SKM-1 (cell line): ENCODE measurements at regions not wholly inside any gene's neighbourhood (a gene's known extent, or its start where the extent isn't known, plus 50 kb on each side); places are given as distances from the start of the nearest gene placed in this dataset.
"Not testable (repeated sequence)": the region's sequence is repeated elsewhere in the genome, so short reads cannot be mapped to it uniquely, and the experiment has no call there.

ENCODE experiments used
- DNase-seq: peaks from one replicate; lab custom pipeline; 2025; ENCODE audit not compliant: unreplicated experiment; lab: John Stamatoyannopoulos, UW

- no peak for DNase-seq
These were observed 268.9 kb upstream of the SMIM21 start for GRCh38 chr18:75696391-75696790.

DNA sequence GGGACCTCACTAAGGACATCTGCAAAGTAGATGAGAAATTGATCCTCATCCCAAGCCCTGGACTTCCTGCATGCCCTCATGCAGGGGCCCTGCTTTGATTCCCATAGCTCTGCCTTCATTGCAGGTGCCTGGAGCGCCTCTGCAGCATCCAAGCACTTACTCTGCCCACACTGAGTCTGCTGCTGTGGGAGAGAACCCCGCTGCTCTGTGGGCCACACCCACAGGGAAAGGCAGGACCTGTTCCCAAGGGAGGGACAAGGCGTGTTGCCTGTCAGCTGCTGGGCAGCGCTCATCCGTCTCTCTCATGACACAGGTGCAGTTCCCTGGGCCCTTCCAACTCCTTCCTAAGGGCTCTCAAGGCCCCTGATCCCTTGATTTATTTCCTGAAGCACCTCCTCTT, 266.8 kb upstream of the SMIM21 start:
- DNase-seq: no peak

DNA sequence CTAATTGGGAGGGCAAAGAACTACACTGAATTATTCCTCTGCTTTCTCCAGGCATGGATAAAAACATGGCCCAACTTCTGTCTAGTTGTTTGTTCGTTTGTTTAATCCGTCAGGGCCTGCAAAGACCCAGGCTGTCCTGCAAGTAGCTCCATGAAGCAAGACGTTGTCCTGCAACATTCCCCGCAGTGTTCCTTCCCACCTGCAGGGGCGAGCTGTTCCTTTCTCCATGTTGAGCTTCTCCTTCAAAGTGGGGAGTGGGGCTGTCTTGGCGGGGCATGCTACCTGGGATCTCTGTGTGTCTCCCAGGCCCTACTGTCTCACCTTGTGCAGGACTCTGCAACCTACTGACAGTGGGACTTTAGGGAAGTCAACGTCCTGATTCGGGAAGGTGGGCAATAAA, 264.0 kb upstream of the SMIM21 start:
- DNase-seq: no peak

DNA sequence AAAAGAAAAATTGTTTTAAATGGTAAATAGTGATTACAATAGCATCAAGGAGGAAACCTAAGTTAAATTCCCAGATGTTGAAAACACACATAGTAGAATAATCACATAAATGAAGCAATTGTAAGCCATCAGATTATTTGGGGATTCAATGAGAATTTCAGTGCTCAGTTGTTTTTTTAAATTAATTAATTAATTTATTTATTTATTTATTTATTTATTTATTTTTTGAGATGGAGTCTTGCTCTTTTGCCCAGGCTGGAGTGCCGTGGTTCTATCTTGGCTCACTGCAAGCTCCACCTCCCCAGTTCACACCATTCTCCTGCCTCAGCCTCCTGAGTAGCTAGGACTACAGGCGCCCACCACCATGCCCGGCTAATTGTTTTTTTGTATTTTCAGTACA, 262.8 kb upstream of the SMIM21 start:
- not testable (repeated sequence) for DNase-seq

DNA sequence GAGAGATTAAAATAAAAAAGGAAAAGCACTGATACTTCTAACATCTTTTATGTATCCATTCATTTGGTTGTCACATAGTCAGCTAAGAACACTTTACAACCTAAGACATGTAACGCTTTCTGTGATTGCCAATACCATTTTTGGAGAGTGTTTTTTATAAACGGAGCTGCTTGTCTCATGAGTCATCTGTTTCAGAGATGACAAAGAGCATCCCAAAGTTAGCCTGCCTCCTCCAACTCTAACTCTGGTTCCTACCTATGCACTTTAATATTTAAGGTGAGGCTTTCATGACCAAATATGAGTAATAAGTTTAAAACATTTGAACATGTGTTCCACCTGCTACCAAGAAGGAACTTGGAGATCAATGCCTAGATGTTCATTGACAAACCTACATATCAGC, 260.1 kb upstream of the SMIM21 start:
- no peak for DNase-seq

DNA sequence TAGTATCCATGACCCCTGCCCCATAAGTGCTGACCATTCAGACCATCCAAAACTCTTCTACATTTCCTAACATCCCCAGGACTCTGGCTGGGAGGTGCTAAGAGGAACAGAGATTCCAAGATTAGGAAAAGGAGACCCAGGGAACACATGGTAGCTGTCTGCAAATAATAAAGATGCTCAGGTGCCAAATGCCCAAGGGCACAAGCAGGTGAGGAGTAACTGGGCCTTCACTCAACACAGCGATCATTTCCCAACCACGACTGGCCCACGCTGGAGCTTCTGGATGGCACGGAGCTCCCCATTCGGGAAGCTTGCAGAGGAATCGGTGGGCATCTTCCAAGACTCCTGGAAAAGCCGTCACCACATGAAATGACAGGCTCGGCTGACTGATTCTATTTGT, 255.9 kb upstream of the SMIM21 start:
- DNase-seq: no peak

DNA sequence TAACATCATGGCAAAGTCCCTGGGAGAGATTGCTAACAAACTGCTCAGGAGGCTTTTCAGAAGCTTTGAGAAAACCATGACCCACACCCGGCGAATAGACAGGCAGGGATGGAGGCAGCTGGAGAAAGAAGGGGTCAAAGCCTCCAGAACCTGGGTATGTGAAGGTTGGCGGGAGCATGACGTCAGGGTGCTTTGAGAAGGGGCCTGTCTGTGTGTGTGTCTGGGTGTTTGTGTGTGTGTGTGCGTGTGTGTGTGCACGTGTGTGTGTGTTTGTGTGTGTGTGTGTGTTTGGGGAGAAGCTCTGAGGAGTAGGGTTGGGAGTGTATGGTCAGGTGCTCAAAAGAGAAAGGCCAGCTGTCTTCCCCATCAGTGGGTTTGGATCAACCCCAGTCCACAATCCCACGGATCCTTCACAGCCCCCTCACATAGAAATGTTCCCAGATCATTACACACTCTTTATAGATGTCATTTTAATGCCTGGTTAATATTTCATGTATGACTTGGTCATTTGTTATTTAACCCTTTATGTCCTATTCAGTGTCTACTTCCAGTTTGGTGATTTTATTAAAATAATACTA, 254.1 kb upstream of the SMIM21 start:
- DNase-seq: no peak

DNA sequence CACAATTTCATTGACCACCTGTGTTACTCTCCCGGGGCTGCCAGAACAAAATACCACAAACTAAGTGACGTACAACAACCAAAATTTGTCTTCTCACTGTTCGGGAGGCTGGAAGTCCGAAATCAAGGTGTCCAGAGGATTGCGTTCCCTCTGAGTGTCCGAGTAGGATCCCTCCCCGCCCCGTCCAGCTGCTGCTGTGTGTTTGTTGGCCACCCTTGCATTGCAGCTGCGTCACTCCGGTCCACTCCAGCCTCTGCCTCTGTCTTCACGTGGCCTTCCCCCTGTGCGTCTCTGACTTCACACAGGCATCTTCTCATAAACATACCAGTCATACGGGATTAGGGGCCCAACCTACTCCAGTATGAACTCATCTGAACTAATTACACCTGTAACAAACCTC, 251.8 kb upstream of the SMIM21 start:
- DNase-seq: no peak

- no peak for DNase-seq
These were observed 251.1 kb upstream of the SMIM21 start for GRCh38 chr18:75678627-75679026.

DNA sequence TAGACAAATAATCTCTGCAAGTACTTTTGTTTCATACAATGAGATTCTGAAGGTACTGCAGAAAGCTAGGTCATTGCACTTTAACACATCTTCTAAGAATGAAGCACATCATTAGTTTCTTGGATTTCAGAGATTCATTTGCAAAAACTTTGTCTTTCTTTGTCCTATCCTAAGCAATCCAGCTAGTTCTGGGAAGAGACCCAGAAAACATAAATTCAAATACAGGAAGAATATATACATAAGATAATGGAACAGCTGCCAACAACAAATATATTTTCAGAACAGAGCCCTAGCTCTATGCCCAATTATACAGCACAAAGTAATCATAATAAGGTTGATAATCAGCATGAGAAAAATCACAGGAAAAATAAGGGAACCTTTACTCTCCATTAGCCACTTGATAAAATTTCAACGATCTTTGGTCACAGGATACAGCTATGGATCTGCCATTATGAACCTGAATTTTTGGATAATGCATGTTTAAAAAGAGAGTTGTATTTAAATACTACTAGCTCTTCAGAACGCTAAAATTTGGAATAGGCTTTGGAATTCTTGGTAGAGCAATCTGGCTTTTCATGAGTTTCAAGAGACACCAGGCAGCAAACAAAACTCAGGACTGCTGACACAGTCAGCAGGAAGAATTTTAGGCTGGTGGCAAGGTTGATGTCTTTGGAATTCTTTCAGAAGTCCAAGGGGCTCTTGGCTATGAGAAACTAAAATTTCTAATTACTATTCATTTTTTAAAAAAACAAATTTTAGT, 250.4 kb upstream of the SMIM21 start:
- DNase-seq: no peak

- DNase-seq: no peak
These were observed 233.4 kb upstream of the SMIM21 start for GRCh38 chr18:75660932-75661331.

DNA sequence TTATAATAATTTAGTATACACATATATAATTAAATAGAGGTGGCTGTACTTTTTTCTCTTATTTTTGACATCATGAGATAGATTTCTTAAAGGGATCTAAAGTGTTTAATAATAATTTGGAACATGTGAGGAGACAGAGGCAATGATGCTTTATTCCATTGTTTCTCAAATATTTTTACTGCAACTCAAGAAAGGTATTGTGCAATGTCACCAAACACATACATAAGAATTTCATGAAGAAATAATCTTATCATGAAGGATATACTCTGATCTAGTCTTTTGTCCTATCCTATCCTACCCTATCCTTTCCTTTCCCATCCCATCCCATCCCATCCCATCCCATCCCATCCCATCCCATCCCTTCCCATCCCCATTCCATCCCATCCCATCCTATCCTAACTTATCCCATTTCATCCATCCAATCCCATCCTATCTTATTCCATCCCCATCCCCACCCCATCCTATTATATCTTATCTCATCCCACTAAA, 232.1 kb upstream of the SMIM21 start:
- no peak for DNase-seq

- no peak for DNase-seq
These were observed 230.8 kb upstream of the SMIM21 start for GRCh38 chr18:75658330-75658729.

DNA sequence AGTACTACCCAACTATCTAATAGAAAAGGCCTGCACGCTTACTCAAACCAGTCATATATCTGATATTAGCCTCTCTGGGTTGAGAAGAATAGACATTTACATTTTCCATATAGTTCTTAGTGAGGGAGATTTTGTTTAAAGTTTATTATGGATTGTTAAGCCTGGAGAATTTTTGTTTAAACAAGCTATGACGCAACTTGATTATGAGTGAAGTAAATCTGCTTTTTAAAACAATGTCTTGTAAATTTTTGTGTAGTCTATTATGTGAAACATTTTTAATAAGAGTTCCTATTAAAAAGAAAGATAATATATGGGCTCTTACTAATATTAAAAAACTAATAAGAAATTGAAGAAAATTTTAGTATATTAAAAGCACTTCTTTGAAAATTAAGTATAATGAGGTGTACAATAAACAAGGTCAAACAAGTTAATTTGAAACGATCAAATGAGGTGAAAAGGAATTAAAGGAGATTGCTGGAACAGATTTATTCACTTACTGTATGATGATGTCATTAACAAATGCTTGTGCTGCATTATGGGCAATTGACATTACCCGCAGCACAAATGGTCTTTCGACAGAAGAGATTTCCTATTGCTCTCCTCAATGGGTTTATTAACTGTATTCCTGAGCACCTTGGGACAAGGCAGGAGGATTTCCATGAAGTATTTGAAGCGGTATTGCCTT, 229.2 kb upstream of the SMIM21 start:
- DNase-seq: no peak

GRCh38 chr18:75656035-75656434, 228.5 kb upstream of the SMIM21 start:
- DNase-seq: no peak

DNA sequence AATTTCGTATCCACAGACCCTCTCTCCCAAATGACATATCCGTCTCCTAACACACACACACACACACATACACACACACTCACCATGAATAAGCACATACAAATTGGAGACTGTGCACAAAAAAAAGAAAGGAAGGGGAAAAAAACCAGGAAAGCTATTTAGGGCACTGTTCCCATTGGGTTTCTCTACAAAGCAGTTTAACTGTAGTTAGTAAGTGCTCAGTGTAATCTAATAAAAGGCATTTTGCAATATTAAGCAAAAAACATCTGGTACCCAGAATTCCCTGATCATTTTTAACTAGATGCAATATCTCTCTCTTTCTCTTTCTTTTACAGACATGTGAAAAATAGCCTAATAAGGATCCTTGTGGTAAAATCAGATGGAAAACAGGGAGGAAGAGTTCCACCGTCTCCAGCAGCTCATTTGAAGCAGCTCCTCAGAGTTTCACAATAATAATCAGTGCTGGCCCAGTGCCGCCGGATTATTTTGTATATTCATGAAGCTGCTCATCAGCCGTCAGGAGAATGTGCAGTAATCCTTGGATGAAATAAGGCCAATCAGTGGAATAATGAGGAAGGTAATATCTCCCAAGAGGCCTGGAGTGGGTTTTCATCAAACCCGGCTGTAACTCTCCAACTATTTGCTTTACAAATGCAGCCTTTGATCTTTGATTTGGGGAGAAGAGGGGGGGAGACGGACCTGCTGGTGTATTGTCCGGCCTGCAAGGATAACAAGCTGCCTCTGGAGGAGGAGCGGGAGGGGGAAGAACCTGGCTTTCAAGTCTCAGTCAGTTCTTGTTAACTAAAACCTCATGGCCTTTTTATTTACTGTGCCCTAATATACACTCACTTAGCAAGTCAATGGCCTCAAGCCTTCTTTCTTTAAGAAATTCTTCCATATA, 227.6 kb upstream of the SMIM21 start:
- DNase-seq: no peak

DNA sequence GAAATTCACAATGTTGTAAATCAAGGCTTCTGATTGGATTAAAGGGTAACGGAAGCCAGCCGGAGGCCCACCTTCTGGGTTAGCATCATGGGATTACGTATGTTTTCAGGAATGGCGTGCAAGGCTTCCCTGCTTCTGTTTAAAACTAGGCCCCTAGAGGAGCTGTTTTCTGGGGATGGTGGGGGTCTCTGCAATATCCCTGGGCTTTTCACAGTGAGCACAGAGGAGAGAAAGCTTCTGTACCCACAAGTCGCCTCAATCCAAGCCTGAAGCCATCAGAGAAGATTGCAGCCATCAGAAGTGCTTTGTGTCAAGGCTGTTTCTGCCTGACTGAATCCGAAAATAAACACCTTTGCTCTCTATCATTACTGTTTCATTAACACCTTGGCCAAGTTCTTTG, 226.9 kb upstream of the SMIM21 start:
- no peak for DNase-seq

- DNase-seq: no peak
These were observed 225.0 kb upstream of the SMIM21 start for GRCh38 chr18:75652528-75652927.

- no peak for DNase-seq
These were observed 217.4 kb upstream of the SMIM21 start for GRCh38 chr18:75644871-75645270.

DNA sequence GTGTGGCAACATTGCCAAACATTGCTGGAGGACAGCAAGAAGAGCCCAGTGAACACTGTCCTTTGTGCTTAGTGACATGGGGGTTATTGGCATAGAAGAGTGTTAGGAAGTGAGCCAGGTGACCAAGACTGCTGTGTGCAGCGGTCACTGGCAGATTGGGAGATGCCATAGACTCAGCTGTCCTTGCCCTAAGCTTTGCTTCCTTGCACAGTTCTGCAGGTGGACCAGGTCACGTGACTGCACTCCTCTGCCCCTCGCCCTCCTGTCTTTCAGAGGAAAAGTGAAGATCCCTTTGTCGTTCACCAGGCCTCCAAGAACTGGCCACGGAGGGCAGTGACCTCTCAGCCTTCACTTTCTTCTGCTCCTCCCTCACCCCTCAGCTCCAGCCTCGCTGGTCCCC, 215.6 kb upstream of the SMIM21 start:
- no peak for DNase-seq

GRCh38 chr18:75639472-75639831, 211.9 kb upstream of the SMIM21 start:
- DNase-seq: no peak
